GM23338 (cell line): ENCODE measurements at regions not wholly inside any gene's neighbourhood (a gene's known extent, or its start where the extent isn't known, plus 50 kb on each side); places are given as distances from the start of the nearest gene placed in this dataset.

Source experiments
- ATAC-seq: fragments of 200-7000 bp; cut with Tn5 transposase; 3 replicates; pipeline ENCODE4 v1.9.1; 2020
- DNase-seq: peaks from one replicate; pipeline ENCODE4 v3.0.0-alpha.2; 2015; ENCODE audit warnings: low spot score
- H2AFZ ChIP-seq: fragments of 200-600 bp; sonication (generic); 2 replicates; pipeline ENCODE4 v1.8.0; 2016; ENCODE audit warnings: antibody characterized with exemption, mild to moderate bottlenecking, moderate library complexity
- H3F3A ChIP-seq: fragments of 200-600 bp; sonication (generic); replicated peaks from 2 replicates; pipeline ENCODE4 v1.8.0; 2017; ENCODE audit warnings: antibody characterized with exemption, mixed run types, low read depth
- H3K27ac ChIP-seq: fragments of 200-600 bp; sonication (generic); 2 replicates; pipeline ENCODE4 v1.6.1; 2016; ENCODE audit warnings: low read depth
- H3K27me3 ChIP-seq: fragments of 200-600 bp; sonication (generic); 2 replicates; pipeline ENCODE4 v1.8.0; 2016; ENCODE audit warnings: mild to moderate bottlenecking, mixed run types, moderate library complexity; ENCODE audit not compliant: insufficient read depth
- H3K36me3 ChIP-seq: fragments of 200-600 bp; sonication (generic); 2 replicates; pipeline ENCODE4 v1.8.0; 2016; ENCODE audit warnings: mild to moderate bottlenecking; ENCODE audit not compliant: insufficient read depth
- H3K4me1 ChIP-seq: fragments of 200-600 bp; sonication (generic); 2 replicates; pipeline ENCODE4 v1.8.0; 2016; ENCODE audit warnings: mild to moderate bottlenecking, moderate library complexity; ENCODE audit not compliant: insufficient read depth
- H3K4me2 ChIP-seq: fragments of 200-600 bp; sonication (generic); 2 replicates; pipeline ENCODE4 v1.7.1; 2017; ENCODE audit warnings: mixed run types
- H3K4me3 ChIP-seq: fragments of 200-600 bp; sonication (generic); 2 replicates; pipeline ENCODE4 v1.6.1; 2016; ENCODE audit warnings: mixed run types
- H3K79me2 ChIP-seq: fragments of 200-600 bp; sonication (generic); replicated peaks from 2 replicates; pipeline ENCODE4 v1.8.0; 2017; ENCODE audit warnings: mild to moderate bottlenecking; ENCODE audit not compliant: insufficient read depth
- H3K9me2 ChIP-seq: fragments of 200-600 bp; sonication (generic); 2 replicates; pipeline ENCODE4 v1.8.0; 2017; ENCODE audit not compliant: insufficient read depth
- H4K20me1 ChIP-seq: fragments of 200-600 bp; sonication (generic); replicated peaks from 2 replicates; pipeline ENCODE4 v1.8.0; 2017; ENCODE audit warnings: mild to moderate bottlenecking; ENCODE audit not compliant: insufficient read depth
- H3K27ac Mint-ChIP-seq: 2 replicates; pipeline ENCODE4 v1.8.0; 2020; ENCODE audit warnings: inconsistent platforms, mild to moderate bottlenecking, moderate library complexity, mixed read lengths
- H3K27me3 Mint-ChIP-seq: 3 replicates; pipeline ENCODE4 v1.8.0; 2022; ENCODE audit warnings: low read depth, mild to moderate bottlenecking, moderate library complexity, mixed read lengths, inconsistent platforms; ENCODE audit not compliant: insufficient read depth, poor library complexity
- H3K36me3 Mint-ChIP-seq: 3 replicates; pipeline ENCODE4 v1.8.0; 2021; ENCODE audit warnings: low read depth, mild to moderate bottlenecking, inconsistent platforms, moderate library complexity, mixed read lengths
- H3K4me1 Mint-ChIP-seq: 3 replicates; pipeline ENCODE4 v1.8.0; 2020; ENCODE audit warnings: mild to moderate bottlenecking, inconsistent platforms, mixed read lengths
- H3K4me3 Mint-ChIP-seq: 3 replicates; pipeline ENCODE4 v1.8.0; 2021; ENCODE audit warnings: moderate library complexity, mild to moderate bottlenecking, inconsistent platforms, mixed read lengths
- H3K9me3 Mint-ChIP-seq: 3 replicates; pipeline ENCODE4 v1.8.0; 2020; ENCODE audit warnings: moderate library complexity, mild to moderate bottlenecking, inconsistent platforms, mixed read lengths
- CREB1 ChIP-seq: fragments of 250-450 bp; sonication (Bioruptor Pico); IDR thresholded peaks from 2 replicates; pipeline ENCODE4 v1.5.0; 2020; ENCODE audit warnings: low read depth, mild to moderate bottlenecking, moderate library complexity
- EZH2 ChIP-seq: fragments of 200-600 bp; sonication (generic); IDR thresholded peaks from one replicate; pipeline ENCODE4 v1.8.0; 2017; ENCODE audit warnings: antibody characterized with exemption, mild to moderate bottlenecking, low read depth; ENCODE audit not compliant: unreplicated experiment
- JUNB ChIP-seq: IDR thresholded peaks from one replicate; pipeline ENCODE4 v1.6.1; 2016; ENCODE audit warnings: antibody characterized with exemption; ENCODE audit not compliant: unreplicated experiment
- NANOG ChIP-seq: IDR thresholded peaks from 2 replicates; pipeline ENCODE4 v1.6.1; 2016; ENCODE audit warnings: antibody characterized with exemption, borderline replicate concordance
- POLR2AphosphoS5 ChIP-seq: IDR thresholded peaks from 2 replicates; pipeline ENCODE4 v1.6.1; 2016; ENCODE audit warnings: antibody characterized with exemption, low read depth
- REST ChIP-seq: IDR thresholded peaks from one replicate; pipeline ENCODE4 v1.6.1; 2018; ENCODE audit warnings: antibody characterized with exemption; ENCODE audit not compliant: unreplicated experiment
- STAT1 ChIP-seq: IDR thresholded peaks from one replicate; pipeline ENCODE4 v1.6.1; 2016; ENCODE audit warnings: antibody characterized with exemption; ENCODE audit not compliant: unreplicated experiment
- ZNF114 ChIP-seq: fragments of 250-450 bp; sonication (Bioruptor Pico); IDR thresholded peaks from 2 replicates; pipeline ENCODE4 v1.5.0; 2020; ENCODE audit warnings: mild to moderate bottlenecking, moderate library complexity
- TF ChIP-seq, protein P1 (sequence below), 2 experiments: fragments of 200-600 bp in 1 of 2; sonication (generic) in 1 of 2; conservative IDR thresholded peaks; 2 replicates each; pipeline versions ENCODE4 v1.5.1 to v1.6.1; 2016 to 2017; ENCODE audit warnings: antibody characterized with exemption in 2 of 2, low read depth in 2 of 2, mild to moderate bottlenecking in 2 of 2, moderate library complexity in 1 of 2
- TF ChIP-seq, protein P2 (sequence below): IDR thresholded peaks from 2 replicates; pipeline ENCODE4 v1.6.1; 2016; ENCODE audit warnings: antibody characterized with exemption

GRCh38 chr12:131287015-131287937 lies 333.6 kb downstream of the ADGRD1 start (continued):
- TF ChIP-seq JUNB = no peak
- TF ChIP-seq NANOG = no peak
- no peak for TF ChIP-seq ZNF114 (CRISPR knock-in tag)
- no peak for TF ChIP-seq STAT1
- TF ChIP-seq, protein P1, sequence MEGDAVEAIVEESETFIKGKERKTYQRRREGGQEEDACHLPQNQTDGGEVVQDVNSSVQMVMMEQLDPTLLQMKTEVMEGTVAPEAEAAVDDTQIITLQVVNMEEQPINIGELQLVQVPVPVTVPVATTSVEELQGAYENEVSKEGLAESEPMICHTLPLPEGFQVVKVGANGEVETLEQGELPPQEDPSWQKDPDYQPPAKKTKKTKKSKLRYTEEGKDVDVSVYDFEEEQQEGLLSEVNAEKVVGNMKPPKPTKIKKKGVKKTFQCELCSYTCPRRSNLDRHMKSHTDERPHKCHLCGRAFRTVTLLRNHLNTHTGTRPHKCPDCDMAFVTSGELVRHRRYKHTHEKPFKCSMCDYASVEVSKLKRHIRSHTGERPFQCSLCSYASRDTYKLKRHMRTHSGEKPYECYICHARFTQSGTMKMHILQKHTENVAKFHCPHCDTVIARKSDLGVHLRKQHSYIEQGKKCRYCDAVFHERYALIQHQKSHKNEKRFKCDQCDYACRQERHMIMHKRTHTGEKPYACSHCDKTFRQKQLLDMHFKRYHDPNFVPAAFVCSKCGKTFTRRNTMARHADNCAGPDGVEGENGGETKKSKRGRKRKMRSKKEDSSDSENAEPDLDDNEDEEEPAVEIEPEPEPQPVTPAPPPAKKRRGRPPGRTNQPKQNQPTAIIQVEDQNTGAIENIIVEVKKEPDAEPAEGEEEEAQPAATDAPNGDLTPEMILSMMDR (conservative IDR thresholded peaks at IDR 0.05; ENCODE audit: low read depth in 2 of 2) = no peak
- TF ChIP-seq EZH2 = no peak
- TF ChIP-seq, protein P2, sequence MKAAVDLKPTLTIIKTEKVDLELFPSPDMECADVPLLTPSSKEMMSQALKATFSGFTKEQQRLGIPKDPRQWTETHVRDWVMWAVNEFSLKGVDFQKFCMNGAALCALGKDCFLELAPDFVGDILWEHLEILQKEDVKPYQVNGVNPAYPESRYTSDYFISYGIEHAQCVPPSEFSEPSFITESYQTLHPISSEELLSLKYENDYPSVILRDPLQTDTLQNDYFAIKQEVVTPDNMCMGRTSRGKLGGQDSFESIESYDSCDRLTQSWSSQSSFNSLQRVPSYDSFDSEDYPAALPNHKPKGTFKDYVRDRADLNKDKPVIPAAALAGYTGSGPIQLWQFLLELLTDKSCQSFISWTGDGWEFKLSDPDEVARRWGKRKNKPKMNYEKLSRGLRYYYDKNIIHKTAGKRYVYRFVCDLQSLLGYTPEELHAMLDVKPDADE = no peak

GRCh38 chr12:131287938-131288764 lies 334.4 kb downstream of the ADGRD1 start:
- Mint-ChIP-seq H3K27ac (no peak overlapping the region), H3K4me3 (no peak overlapping the region), H3K4me1 (peaks cover 4% of the 10 kb centered on the region), H3K9me3 (no peaks in the 10 kb centered on the region; the same call in 2 of the 3 replicates), H3K27me3 (peaks cover 7% of the 10 kb centered on the region), H3K36me3 (no peaks in the 10 kb centered on the region; the same call in 2 of the 3 replicates)
- Histone ChIP-seq H3K4me1 (no peaks in the 10 kb centered on the region), H3K9me2 (no peaks in the 10 kb centered on the region), H3K36me3 (no peaks in the 10 kb centered on the region), H3K79me2 (no peaks in the 10 kb centered on the region), H2AFZ (no peak overlapping the region), H3K27ac (no peak overlapping the region), H4K20me1 (no peaks in the 10 kb centered on the region), H3K4me2 (no peak overlapping the region), H3F3A (no peaks in the 10 kb centered on the region), H3K4me3 (no peak overlapping the region), H3K27me3 (no peaks in the 10 kb centered on the region)
- DNase-seq (no peak), ATAC-seq (no peak)
- no peak for TF ChIP-seq EZH2
- TF ChIP-seq POLR2AphosphoS5 = no peak
- no peak for TF ChIP-seq CREB1
- TF ChIP-seq, protein P2 = no peak
- no peak for TF ChIP-seq NANOG
- TF ChIP-seq, protein P1 (conservative IDR thresholded peaks at IDR 0.05; ENCODE audit: low read depth in 2 of 2) = no peak
- TF ChIP-seq REST = no peak
